CD14-positive monocyte (primary cell): ENCODE measurements at regions not wholly inside any gene's neighbourhood (a gene's known extent, or its start where the extent isn't known, plus 50 kb on each side); places are given as distances from the start of the nearest gene placed in this dataset.

Source experiments
- DNase-seq, 3 donors: peaks; one replicate each; pipeline ENCODE4 v3.0.0-alpha.2; 2011 to 2022
- H2AFZ ChIP-seq: 2 replicates; pipeline ENCODE4 v1.6.0; 2012; ENCODE audit warnings: mild to moderate bottlenecking, low read depth, low read length, inconsistent platforms; ENCODE audit not compliant: insufficient read depth, poor library complexity, severe bottlenecking
- H3K27ac ChIP-seq, 2 donors: 1 replicate in 1 of 2; 2 replicates in 1 of 2; pipeline ENCODE4 v1.5.1; 2012 to 2013; ENCODE audit warnings: low read length in 2 of 2, control low read depth in 1 of 2, inconsistent platforms in 1 of 2, low read depth in 1 of 2, mild to moderate bottlenecking in 1 of 2
- H3K27me3 ChIP-seq, 2 donors: one replicate each; pipeline versions ENCODE4 v1.6.0 to v1.6.1; 2011 to 2013; ENCODE audit warnings: low read length in 2 of 2; ENCODE audit not compliant: control insufficient read depth in 2 of 2, insufficient read depth in 2 of 2
- H3K36me3 ChIP-seq, 2 donors: replicated peaks in 1 of 2; 1 replicate in 1 of 2; 2 replicates in 1 of 2; pipeline versions ENCODE4 v1.5.1 to v1.6.1; 2012 to 2013; ENCODE audit warnings: low read length in 2 of 2, control low read depth in 1 of 2, inconsistent platforms in 1 of 2, mild to moderate bottlenecking in 1 of 2; ENCODE audit not compliant: insufficient read depth in 2 of 2, control insufficient read depth in 1 of 2
- H3K4me1 ChIP-seq, 2 donors: 1 replicate in 1 of 2; 2 replicates in 1 of 2; pipeline versions ENCODE4 v1.5.1 to v1.6.1; 2012 to 2013; ENCODE audit warnings: low read length in 2 of 2, control low read depth in 1 of 2, inconsistent platforms in 1 of 2, mild to moderate bottlenecking in 1 of 2, moderate library complexity in 1 of 2; ENCODE audit not compliant: insufficient read depth in 2 of 2, control insufficient read depth in 1 of 2
- H3K4me2 ChIP-seq: replicated peaks from 2 replicates; pipeline ENCODE3; 2012; ENCODE audit warnings: low read length, moderate library complexity, mild to moderate bottlenecking; ENCODE audit not compliant: poor library complexity, severe bottlenecking; ENCODE audit errors: extremely low read depth
- H3K4me3 ChIP-seq, 3 experiments: fragments of 200-600 bp in 1 of 3; sonication (generic) in 1 of 3; replicated peaks in 1 of 3; 1 replicate in 2 of 3; 2 replicates in 1 of 3; pipeline ENCODE4 v1.5.1; 2011 to 2013; ENCODE audit warnings: low read length in 3 of 3, mild to moderate bottlenecking in 3 of 3, control low read depth in 2 of 3, low read depth in 2 of 3, inconsistent platforms in 1 of 3, moderate library complexity in 1 of 3
- H3K79me2 ChIP-seq: 2 replicates; pipeline ENCODE4 v1.6.0; 2012; ENCODE audit warnings: mild to moderate bottlenecking, control low read depth, inconsistent platforms, low read length, moderate library complexity; ENCODE audit not compliant: insufficient read depth
- H3K9ac ChIP-seq: 2 replicates; pipeline ENCODE4 v1.6.0; 2017; ENCODE audit warnings: low read length, mild to moderate bottlenecking; ENCODE audit not compliant: insufficient read depth, poor library complexity, severe bottlenecking
- H3K9me3 ChIP-seq, 2 donors: replicated peaks in 1 of 2; 1 replicate in 1 of 2; 2 replicates in 1 of 2; pipeline versions ENCODE4 v1.5.1 to v1.6.1; 2012 to 2013; ENCODE audit warnings: low read length in 2 of 2, control low read depth in 1 of 2; ENCODE audit not compliant: control insufficient read depth in 1 of 2, insufficient read depth in 1 of 2
- H4K20me1 ChIP-seq: 2 replicates; pipeline ENCODE4 v1.6.0; 2012; ENCODE audit warnings: mild to moderate bottlenecking, low read length, control low read depth, moderate library complexity; ENCODE audit not compliant: insufficient read depth
- H3K27ac Mint-ChIP-seq, 7 donors: one replicate each; pipeline ENCODE4 v1.8.0; 2020; ENCODE audit warnings: mild to moderate bottlenecking in 7 of 7, mixed read lengths in 7 of 7, moderate library complexity in 6 of 7, inconsistent platforms in 2 of 7
- H3K27me3 Mint-ChIP-seq, 3 donors: one replicate each; pipeline ENCODE4 v1.8.0; 2021 to 2022; ENCODE audit warnings: low read depth in 3 of 3, mild to moderate bottlenecking in 3 of 3, mixed read lengths in 3 of 3, moderate library complexity in 3 of 3, inconsistent platforms in 1 of 3
- H3K36me3 Mint-ChIP-seq, 2 donors: one replicate each; pipeline ENCODE4 v1.8.0; 2020; ENCODE audit warnings: mixed read lengths in 2 of 2, inconsistent platforms in 1 of 2, mild to moderate bottlenecking in 1 of 2
- H3K4me1 Mint-ChIP-seq: one replicate; pipeline ENCODE4 v1.8.0; 2020; ENCODE audit warnings: mild to moderate bottlenecking, mixed read lengths
- H3K4me3 Mint-ChIP-seq, 2 donors: one replicate each; pipeline ENCODE4 v1.8.0; 2020; ENCODE audit warnings: mild to moderate bottlenecking in 2 of 2, mixed read lengths in 2 of 2, moderate library complexity in 1 of 2
- H3K9me3 Mint-ChIP-seq, 7 donors: one replicate each; pipeline ENCODE4 v1.8.0; 2020 to 2022; ENCODE audit warnings: mixed read lengths in 7 of 7, mild to moderate bottlenecking in 6 of 7, moderate library complexity in 6 of 7, inconsistent platforms in 2 of 7
- WGBS: methylation state at CpG from one replicate; pipeline ENCODE4 v1.1.5; 2013; ENCODE audit warnings: missing lambda C conversion rate; ENCODE audit not compliant: insufficient coverage; 5-methylcytosine and 5-hydroxymethylcytosine counted together
- intact Hi-C, 2 donors: fragments of 100-400 bp; cut with micrococcal nuclease; formaldehyde crosslinking; loops; one replicate each; pipeline versions ENCODE4 v1.15.0 to v1.15.1; 2023
- TF ChIP-seq, protein P1 (sequence below): fragments of 200-600 bp; IDR thresholded peaks from one replicate; pipeline ENCODE4 v1.8.0; 2022; ENCODE audit warnings: antibody characterized with exemption, mild to moderate bottlenecking

DNA sequence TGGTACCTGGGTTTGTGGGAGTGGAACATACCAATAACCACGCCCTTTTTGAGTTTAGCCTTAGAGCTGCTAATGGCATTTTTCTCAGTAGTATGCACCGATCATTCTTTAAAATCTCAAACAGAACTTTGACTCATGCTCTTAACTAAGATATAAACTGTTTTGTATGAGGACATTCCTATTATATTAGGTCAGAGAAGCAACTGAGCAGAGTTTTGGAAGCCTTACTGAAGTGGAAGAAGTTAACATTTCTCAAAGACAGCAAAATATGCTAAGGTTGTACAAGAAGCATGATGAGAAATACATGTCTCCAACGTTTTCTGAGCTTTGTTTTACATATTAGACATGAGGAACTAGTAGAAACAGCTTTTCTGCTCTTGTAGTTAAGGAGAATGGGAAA, 819.2 kb downstream of the FSCB start:
- H3K4me1 Mint-ChIP-seq = no peaks in the 10 kb centered on the region
- intact Hi-C loops = no loop called here
- TF ChIP-seq, protein P1, sequence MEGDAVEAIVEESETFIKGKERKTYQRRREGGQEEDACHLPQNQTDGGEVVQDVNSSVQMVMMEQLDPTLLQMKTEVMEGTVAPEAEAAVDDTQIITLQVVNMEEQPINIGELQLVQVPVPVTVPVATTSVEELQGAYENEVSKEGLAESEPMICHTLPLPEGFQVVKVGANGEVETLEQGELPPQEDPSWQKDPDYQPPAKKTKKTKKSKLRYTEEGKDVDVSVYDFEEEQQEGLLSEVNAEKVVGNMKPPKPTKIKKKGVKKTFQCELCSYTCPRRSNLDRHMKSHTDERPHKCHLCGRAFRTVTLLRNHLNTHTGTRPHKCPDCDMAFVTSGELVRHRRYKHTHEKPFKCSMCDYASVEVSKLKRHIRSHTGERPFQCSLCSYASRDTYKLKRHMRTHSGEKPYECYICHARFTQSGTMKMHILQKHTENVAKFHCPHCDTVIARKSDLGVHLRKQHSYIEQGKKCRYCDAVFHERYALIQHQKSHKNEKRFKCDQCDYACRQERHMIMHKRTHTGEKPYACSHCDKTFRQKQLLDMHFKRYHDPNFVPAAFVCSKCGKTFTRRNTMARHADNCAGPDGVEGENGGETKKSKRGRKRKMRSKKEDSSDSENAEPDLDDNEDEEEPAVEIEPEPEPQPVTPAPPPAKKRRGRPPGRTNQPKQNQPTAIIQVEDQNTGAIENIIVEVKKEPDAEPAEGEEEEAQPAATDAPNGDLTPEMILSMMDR = no peak
- H3K4me2 ChIP-seq = no peak overlapping the region
- H3K9ac ChIP-seq = no peak overlapping the region
- no peak overlapping the region for H3K27ac ChIP-seq
- H3K36me3 Mint-ChIP-seq = no peaks in the 10 kb centered on the region
- no CpG with 5 or more reads among the region's 3 CpGs for whole genome bisulfite sequencing
- no peak overlapping the region for H3K4me3 Mint-ChIP-seq
- H3K27me3 Mint-ChIP-seq = no peaks in the 10 kb centered on the region
- H4K20me1 ChIP-seq = no peaks in the 10 kb centered on the region
- H3K9me3 Mint-ChIP-seq = peaks cover 0 to 5% (median 3%) of the 10 kb centered on the region in 7 donors
- no peaks in the 10 kb centered on the region for H3K4me1 ChIP-seq
- no peaks in the 10 kb centered on the region for H3K36me3 ChIP-seq
- no peak for DNase-seq
- H3K4me3 ChIP-seq = no peak overlapping the region
- no peaks in the 10 kb centered on the region for H3K27me3 ChIP-seq
- no peak overlapping the region for H3K27ac Mint-ChIP-seq
- no peaks in the 10 kb centered on the region for H3K79me2 ChIP-seq
- H3K9me3 ChIP-seq = no peaks in the 10 kb centered on the region
- no peak overlapping the region for H2AFZ ChIP-seq

DNA sequence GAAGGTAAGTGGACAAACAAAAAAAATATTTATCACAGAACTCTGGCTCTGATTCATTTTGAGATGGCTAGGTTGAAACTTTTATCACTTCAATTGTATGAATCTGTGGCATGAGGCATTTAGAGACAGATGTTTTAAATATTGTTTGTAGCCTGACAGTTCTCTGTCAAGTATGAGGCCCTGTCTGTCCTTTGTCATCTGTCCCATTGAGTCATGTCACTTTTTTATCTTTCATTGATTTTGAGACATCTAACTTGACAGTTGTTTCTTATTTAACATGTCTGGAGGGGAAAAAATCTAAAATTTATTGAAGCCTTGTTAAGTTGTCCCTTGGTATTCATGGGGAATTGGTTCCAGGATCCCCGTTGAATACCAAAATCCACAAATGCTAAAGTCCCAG, 829.5 kb downstream of the FSCB start:
- no peak for DNase-seq
- Mint-ChIP-seq H3K4me1 (no peaks in the 10 kb centered on the region), H3K27ac (no peak overlapping the region), H3K4me3 (no peak overlapping the region), H3K9me3 (peaks cover 2 to 4% (median 3%) of the 10 kb centered on the region in 7 donors), H3K36me3 (no peaks in the 10 kb centered on the region), H3K27me3 (no peaks in the 10 kb centered on the region)
- intact Hi-C loops = no loop called here
- H3K9ac ChIP-seq = no peak overlapping the region
- H3K79me2 ChIP-seq = no peaks in the 10 kb centered on the region
- no peak overlapping the region for H3K4me3 ChIP-seq
- no peak overlapping the region for H2AFZ ChIP-seq
- H3K27ac ChIP-seq = no peak overlapping the region
- H3K27me3 ChIP-seq = no peaks in the 10 kb centered on the region
- WGBS = no CpG with 5 or more reads among the region's 1 CpG
- TF ChIP-seq, protein P1 = no peak
- no peaks in the 10 kb centered on the region for H3K4me1 ChIP-seq
- H3K4me2 ChIP-seq = no peak overlapping the region
- no peaks in the 10 kb centered on the region for H4K20me1 ChIP-seq
- no peaks in the 10 kb centered on the region for H3K9me3 ChIP-seq
- H3K36me3 ChIP-seq = no peaks in the 10 kb centered on the region
